Pulmonary artery endothelial cell (primary cell): ENCODE measurements at regions not wholly inside any gene's neighbourhood (a gene's known extent, or its start where the extent isn't known, plus 50 kb on each side); places are given as distances from the start of the nearest gene placed in this dataset.
"Not testable (repeated sequence)": the region's sequence is repeated elsewhere in the genome, so short reads cannot be mapped to it uniquely, and the experiment has no call there.

Experiments
- DNase-seq: peaks from one replicate; pipeline ENCODE4 v3.0.0-alpha.2; 2011; ENCODE audit warnings: low read depth, low spot score

DNA sequence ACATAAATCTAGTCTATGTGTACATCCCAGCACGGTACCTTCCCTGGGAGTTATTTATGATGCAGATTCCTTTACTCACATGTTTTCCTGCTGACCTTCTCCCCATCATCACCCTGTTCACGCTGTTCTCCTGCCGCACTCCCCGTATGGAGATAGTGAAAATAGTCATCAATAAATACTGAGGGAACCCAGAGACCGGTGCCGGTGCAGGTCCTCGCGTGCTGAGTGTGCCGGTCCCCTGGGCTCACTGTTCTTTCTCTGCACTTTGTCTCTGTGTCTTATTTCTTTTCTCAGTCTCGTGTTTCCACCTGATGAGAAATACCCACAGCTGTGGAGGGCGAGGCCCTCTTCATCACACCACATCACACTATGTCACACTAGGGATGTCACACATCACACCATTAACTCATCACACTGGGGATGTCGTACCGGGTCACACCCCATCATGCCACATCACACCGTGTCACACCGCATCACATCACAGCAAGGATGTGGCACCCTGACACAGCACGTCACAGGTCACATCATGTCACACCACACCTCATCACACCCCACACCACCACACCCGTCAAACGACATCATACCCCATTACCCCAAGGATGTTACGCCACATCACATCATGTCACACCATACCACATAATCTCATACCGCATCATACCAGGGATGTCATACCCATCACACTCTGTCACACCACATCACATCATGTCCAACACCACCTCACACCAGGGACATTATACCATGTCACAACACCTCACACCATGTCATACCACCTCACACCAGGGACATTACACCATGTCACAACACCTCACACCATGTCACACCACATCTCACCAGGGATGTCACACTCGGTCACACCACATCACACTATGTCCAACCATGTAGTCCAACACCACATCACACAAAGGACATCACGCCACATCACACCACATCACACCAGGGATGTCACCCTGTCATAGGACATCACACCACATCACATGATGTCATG lies 207.0 kb downstream of the TMEM121 start:
- no peak for DNase-seq

DNA sequence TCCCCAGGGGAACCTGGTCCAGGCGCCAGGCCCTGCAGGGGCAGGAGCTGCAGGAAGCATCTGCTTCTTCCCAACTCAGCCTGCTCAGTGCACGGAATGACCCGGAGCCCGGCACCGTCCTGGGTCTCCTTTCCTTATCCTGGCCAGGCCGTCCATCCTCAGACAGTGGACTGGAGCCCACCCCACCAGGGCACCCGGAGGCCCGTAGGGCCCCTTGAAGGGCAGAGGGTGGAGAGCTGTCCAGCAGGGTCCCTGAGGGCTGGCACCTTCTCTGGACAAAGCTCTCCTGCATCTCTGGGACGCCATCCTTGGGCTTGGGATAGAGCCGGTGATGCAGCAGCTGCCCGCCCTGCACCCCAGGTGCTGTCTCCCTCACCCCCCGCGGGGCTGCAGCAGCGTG lies 207.9 kb downstream of the TMEM121 start:
- not testable (repeated sequence) for DNase-seq

DNA sequence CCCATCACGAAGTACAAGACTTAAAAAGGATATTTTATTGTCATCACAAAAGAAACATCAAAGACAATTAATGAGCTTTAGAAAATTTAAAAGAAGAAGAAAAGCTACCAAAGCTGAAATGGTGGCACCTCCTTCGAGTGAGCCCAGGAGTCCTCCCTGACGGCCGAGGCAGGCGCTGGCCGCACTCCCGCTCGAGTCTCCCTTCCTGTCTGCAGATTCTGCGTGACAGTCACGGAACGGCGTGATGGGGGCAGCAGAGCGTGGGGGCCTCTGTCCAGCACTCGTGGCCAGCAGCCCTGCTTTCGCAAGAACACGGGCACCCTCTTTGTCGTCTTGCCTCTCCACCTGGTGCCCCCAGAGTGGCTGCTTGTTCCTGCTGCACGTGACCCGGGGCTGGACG lies 209.9 kb downstream of the TMEM121 start:
- DNase-seq, result not testable (repeated sequence)

DNA sequence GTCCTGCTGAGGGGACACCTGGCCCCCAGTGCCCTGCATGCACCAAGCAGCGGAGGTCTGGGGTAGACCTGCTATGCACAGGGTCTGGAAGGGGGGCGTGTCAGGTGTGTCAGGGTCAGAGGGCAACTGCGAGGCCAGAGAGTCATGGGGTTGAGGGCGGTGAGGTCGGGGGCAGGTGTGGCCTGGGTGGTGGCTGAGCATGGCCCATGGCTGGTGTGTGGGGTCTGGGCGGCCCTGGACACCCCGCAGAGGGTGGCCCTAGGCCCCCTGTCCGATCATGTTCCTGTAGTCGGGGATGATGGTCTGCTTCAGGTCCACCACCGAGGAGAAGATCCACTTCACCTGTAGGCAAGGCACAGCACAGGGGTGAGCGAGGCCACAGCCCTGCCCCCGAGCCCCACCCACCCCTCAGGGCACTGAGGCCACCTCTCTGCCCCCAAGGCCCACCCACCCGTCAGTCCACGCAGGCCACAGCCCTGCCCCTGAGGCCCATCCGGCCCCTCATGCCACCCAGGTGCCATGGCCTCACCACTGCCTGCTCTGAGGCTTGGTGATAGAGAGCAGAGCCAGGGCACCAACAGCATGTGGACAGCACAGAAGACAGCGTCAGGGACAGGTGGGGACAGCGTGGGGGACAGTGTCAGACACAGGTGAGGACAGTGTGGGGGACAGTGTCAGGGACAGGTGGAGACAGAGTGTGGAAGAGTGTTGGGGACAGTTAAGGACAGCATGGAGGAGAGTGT lies 211.3 kb downstream of the TMEM121 start:
- DNase-seq, result no peak

DNA sequence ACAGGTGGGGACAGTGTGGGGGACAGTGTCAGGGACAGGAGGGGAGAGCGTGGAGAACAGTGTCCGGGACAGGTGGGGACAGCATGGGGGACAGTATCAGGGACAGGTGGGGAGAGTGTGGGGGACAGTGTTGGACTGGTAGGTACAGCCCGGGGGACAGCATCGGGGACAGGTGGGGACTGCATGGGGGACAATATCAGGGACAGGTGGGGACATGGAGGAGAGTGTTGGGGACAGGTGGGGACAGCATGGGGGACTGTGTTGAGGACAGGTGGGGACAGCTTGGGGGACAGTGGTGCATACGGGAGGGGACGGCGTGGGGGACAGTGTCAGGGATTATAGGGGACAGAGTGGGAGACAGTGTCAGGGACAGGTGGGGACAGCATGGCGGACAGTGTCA lies 212.3 kb downstream of the TMEM121 start:
- no peak for DNase-seq

DNA sequence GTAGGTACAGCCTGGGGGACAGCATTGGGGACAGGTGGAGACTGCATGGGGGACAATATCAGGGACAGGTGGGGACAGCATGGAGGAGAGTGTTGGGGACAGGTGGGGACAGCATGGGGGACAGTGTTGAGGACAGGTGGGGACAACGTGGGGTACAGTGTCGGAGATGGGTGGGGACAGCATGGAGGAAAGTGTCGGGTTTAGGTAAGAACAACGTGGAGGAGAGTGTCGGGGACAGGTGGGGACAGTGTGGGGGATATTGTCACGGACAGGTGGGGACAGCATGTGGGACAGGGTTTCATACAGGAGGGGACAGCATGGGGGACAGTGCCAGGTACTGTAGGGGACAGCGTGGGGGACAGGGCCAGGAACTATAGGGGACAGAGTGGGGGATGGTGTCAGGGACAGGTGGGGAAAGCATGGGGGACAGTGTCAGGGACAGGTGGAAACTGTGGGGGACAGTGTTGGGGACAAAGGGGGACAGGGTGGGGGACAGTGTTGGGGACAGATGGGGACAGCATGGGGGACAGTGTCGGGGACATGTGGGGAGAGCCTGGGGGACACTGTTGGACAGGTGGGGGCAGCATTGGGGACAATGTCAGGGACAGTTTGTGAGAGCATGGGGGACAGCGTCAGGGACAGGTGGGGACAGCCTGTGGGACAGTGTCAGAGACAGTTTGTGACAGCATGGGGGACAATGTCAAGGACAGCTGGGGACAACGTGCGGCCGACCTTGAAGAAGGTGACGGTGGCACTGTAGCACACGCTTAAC lies 213.1 kb downstream of the TMEM121 start:
- DNase-seq, result no peak

DNA sequence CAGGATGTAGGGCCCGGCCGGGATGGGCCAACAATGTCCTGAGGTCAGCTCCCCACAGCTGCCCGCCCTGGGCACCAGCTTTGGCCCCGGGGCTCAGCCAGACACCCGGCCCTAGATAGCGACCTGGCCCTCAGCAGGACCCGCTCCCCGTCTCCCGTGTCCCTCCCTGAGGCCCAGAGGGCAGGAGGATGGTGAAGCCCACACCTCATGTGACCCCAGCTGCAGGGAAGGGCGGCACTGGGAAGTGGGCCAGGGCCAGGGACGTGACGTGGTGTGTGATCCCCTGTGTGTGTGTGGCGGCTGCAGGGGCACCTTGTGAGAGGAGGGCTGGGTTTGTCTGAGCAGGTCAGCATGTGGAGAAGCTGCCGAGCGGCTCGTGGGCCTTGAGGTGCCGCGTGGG lies 213.9 kb downstream of the TMEM121 start:
- DNase-seq, result not testable (repeated sequence)

DNA sequence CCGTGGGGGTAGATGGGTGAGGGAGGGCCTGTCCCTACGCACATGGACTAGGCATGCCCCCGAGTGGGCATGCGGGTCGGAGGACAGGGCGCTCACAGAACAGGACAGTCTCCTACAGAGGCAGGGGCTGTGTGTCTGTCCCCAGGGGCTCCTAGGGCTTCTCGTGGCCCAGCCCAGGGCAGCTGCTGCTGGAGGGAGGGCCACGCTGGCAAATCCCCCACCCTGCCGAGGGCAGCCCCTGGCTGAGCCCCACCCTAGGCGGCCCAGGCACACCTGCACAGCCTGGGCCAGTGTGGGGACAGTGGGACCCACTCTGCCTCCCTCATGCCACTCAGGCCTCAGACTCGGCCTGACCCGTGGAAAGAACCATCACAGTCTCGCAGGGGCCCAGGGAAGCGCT lies 214.6 kb downstream of the TMEM121 start:
- DNase-seq, result not testable (repeated sequence)

DNA sequence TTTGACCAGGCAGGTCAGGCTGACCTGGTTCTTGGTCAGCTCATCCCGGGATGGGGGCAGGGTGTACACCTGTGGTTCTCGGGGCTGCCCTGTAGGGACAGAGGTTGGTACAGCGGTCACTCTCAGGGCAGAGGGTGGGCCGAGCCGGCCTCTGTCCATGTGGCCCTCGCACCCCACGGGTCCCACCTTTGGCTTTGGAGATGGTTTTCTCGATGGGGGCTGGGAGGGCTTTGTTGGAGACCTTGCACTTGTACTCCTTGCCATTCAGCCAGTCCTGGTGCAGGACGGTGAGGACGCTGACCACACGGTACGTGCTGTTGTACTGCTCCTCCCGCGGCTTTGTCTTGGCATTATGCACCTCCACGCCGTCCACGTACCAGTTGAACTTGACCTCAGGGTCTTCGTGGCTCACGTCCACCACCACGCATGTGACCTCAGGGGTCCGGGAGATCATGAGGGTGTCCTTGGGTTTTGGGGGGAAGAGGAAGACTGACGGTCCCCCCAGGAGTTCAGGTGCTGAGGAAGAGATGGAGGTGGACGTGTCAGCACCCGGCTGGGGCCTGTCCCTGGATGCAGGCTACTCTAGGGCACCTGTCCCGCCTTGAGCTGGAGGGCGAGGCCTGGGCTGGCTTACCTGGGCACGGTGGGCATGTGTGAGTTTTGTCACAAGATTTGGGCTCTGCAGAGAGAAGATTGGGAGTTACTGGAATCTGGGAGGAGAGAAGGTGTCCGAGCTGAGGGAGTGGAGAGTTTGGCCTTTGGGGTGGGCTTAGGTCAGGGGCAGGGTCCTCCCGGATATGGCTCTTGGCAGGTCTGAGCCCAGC lies 215.5 kb downstream of the TMEM121 start:
- not testable (repeated sequence) for DNase-seq

DNA sequence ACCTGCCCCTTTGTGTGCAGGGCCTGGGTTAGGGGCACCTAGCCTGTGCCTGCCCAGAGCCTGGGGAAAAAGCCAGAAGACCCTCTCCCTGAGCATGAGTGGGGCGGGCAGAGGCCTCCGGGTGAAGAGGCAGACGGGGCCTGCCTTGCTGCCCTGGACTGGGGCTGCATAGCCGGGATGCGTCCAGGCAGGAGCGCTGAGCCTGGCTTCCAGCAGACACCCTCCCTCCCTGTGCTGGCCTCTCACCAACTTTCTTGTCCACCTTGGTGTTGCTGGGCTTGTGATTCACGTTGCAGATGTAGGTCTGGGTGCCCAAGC lies 216.1 kb downstream of the TMEM121 start:
- no peak for DNase-seq

DNA sequence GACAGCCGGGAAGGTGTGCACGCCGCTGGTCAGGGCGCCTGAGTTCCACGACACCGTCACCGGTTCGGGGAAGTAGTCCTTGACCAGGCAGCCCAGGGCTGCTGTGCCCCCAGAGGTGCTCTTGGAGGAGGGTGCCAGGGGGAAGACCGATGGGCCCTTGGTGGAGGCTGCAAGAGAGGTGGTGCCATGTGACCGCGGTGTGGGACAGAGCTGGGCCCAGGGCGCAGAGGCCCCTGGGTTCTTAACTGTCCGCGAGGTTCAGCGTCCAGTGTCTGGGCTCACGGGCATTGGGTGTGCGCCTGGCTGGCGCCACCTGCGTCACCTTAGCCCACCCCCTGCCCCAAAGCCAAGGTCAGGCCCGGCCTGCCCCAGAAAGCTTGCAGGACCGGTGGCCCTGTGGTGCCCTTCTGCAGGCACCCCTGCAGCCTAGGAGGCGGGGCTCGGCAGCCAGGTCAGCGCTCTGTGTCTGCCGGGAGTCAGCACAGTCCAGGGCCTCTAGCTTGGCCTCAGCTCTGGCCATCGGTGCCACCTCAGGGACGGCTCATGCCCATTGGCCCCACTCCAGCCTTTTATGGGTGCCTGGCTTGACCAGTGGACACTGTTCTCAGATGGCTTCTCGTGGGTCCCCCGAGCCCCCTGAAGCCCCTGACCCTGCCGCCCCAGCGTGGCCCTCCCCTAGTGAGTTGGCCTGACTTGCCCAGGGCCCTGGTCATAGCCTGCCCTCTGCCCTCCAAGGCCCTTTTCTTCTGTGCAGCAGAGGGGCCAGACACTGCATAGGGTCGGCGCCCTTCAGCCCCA lies 216.7 kb downstream of the TMEM121 start:
- not testable (repeated sequence) for DNase-seq

DNA sequence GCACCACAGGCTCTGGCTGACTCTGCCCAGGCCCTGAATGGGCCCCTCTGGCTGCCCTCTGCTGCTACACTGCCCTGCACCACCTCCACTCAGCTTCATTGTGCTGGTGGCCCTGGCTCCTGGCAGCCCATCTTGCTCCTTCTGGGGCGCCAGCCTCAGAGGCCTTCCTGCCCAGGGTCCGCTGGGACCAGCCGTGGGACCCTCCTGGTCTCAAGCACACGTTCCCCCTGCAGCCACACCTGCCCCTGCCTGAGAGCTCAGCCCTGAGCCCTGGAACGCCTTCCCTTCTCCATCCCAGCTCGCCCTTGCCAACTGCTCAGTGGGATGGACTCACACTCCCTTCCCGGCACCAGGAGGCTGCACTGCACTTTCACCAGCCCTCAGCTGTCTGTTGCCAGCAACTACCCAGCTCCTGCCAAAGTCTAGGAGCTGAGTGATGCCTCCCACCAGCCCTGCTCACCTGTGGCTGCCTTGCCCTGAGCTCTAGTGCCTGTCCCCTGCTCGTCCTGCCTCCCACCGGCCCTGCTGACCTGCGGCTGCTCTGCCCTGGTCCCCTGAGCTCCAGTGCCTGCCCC lies 217.9 kb downstream of the TMEM121 start:
- DNase-seq, result not testable (repeated sequence)

DNA sequence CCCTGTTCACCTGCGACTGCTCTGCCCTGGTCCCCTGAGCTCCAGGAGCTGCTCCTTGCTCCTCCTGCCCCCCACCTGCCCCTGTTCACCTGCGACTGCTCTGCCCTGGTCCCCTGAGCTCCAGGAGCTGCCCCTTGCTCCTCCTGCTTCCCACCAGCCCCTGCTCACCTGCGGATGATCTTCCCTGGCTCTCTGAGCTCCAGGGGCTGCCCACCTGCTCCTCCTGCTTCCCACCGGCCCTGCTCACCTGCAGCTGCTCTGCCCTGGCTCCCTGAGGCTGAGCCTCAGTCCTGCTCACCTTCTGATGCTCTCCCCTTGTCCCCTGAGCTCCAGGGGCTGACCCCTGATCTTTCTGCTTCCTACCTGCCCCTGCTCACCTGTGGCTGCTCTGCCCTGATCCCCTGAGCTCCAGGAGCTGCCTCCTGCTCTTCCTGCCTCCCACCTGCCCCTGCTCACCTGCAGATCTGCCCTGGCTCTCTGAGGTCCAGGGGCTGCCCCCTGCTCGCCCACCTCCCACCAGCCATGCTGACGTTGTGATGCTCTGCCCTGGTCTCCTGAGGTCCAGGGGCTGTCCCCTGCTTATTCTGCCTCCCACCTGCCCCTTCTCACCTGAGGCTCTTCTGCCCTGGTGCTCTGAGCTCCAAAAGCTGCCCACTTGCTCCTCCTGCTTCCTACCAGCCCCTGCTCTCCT lies 219.2 kb downstream of the TMEM121 start:
- DNase-seq, result no peak

DNA sequence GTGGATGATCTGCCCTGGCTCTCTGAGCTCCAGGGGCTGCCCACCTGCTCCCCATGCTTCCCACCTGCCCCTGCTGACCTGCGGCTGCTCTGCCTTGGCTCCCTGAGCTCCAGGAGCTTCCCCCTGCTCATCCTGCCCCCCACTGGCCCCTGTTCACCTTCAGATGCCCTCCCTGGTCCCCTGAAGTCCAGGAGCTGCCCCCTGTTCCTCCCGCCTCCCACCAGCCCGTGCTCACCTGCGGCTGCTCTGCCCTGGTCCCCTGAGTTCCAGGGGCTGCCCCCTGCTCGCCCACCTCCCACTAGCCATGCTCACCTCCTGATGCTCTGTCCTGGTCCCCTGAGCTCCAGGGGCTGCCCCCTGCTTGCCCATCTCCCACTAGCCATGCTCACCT lies 219.7 kb downstream of the TMEM121 start:
- DNase-seq, result no peak

DNA sequence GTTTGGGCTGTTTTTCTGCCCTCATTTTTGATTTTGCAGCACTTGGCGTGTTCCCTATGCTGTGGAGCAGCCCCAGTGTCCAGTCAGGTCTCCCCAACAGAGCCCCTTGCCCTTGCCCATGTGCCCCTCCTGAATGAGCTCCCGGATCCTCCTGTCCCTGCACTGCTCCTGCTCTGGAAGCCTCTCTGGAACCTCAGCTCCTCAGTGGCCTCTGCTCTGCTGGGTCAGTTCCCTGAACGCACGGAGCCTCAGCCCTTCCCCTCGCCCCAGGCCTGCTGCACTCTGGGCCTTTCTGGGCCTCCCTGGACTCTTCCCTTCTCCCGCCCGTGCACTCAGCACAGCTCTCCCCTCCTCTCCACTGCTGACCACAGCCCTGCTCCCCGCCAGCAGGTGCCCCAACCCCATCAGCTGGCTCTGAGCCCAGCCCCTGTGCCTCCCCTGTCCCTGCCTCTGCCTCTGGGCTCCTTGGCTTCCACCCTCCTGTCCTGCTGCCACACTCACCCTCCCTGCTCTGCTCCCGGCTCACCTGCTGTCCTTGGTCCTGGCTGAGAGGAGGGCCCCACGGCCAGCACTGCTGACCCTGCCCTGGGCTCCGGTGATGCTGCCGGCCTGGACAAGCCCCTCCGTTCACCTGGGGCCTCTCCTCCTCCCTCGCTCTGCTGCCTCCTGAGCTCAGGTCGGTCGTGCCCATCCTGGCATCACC lies 220.6 kb downstream of the TMEM121 start:
- not testable (repeated sequence) for DNase-seq

DNA sequence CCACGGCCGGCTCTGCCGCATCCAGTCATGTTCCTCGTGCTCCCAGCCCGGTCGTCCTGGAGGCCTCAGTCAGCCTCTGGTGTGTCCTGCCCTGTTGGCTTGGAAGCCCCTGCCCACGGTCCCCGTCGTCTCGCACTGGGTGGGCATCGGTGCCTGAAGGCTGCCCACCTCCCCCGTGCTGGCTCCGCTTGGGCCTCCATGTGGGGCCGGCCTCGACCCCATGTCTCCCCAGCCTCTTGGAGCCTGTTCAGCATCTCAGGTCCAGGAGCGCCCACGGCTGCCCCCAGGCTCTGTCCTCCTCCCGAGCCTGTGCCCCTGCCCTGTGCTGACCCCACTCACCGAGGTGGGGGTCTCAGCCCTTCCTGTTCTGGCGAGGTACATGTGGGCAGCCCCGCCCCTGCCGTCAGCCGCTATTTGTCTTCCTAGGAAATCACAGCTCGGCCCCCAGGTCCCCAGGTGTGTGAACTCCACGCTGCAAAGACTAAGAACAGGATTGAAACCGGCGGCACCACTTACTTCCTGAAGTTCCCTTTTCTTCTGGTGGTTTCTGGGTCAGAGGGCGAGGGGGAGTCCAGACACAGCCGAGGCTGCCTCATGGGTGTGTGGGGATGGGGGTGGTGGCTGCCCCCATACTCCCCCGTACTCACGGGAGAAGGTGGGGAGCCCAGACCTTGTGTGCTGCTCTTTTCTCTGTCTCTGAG lies 221.3 kb downstream of the TMEM121 start:
- not testable (repeated sequence) for DNase-seq

DNA sequence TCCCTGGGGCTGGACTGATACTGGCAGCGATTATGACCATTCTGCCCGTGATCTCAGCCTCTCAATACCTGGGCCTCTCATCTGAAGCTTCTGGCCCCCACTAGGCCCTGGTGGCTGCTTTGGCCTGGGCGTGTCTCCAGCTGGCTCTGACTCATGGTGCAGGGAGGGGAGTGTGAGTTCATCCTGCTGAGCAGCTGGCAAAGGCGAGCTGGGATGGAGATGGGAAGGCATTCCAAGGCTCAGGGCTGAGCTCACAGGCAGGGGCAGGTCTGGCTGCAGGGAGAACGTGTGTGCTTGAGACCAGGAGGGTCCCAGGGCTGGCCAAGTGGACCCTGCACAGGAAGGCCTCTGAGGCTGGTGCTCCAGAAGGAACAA lies 221.8 kb downstream of the TMEM121 start:
- no peak for DNase-seq

DNA sequence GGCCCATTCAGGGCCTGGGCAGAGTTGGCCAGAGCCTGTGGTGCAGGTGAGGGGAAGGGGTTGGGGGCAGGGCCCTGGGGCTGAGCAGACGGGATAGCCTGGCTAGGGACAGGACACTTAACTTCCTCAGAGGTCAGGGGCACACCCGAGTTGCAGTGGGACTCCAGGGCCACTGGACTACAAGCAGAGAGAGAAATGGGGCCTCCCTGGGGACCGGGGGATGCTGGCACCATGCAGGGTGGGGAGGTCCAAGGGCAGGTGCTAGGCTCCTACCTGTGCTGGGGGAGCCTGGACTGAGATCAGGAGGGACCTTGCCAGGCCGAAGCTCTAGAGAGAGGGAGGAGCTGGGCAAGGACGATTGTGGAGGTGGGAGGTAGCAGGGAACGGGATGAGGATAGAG lies 222.3 kb downstream of the TMEM121 start:
- not testable (repeated sequence) for DNase-seq
